Stimulated activated CD8-positive, alpha-beta memory T cell treated with anti-CD3 and anti-CD28 coated beads, Interleukin-2, amount 100 ng/mL, for 48 hours (primary cell): ENCODE measurements at regions not wholly inside any gene's neighbourhood (a gene's known extent, or its start where the extent isn't known, plus 50 kb on each side); places are given as distances from the start of the nearest gene placed in this dataset.

Experiments
- DNase-seq, 2 donors: peaks; one replicate each; pipeline ENCODE4 v3.0.0-alpha.2; 2020; ENCODE audit warnings: low read depth in 2 of 2

- DNase-seq, result no peak
These were observed 176.3 kb downstream of the ZNF621 start for GRCh38 chr3:40701016-40701588.

- DNase-seq, result no peak
These were observed 179.5 kb downstream of the ZNF621 start for GRCh38 chr3:40704224-40704623.

GRCh38 chr3:40705663-40706062 lies 180.9 kb downstream of the ZNF621 start:
- DNase-seq, result no peak

- DNase-seq, result no peak
These were observed 188.5 kb downstream of the ZNF621 start for GRCh38 chr3:40713306-40713705.

- no peak for DNase-seq
These were observed 189.0 kb downstream of the ZNF621 start for GRCh38 chr3:40713795-40714194.

- no peak for DNase-seq
These were observed 190.1 kb downstream of the ZNF621 start for GRCh38 chr3:40714771-40715345.

GRCh38 chr3:40715551-40715950 lies 190.8 kb downstream of the ZNF621 start:
- DNase-seq, result no peak

GRCh38 chr3:40717471-40717870 lies 192.7 kb downstream of the ZNF621 start:
- no peak for DNase-seq

GRCh38 chr3:40718209-40718608 lies 193.4 kb downstream of the ZNF621 start:
- no peak for DNase-seq

GRCh38 chr3:40718681-40719080 lies 193.9 kb downstream of the ZNF621 start:
- no peak for DNase-seq

GRCh38 chr3:40719660-40720287 lies 195.0 kb downstream of the ZNF621 start:
- no peak for DNase-seq

GRCh38 chr3:40720341-40720740 lies 195.6 kb downstream of the ZNF621 start:
- DNase-seq, result no peak

- DNase-seq, result no peak
These were observed 196.1 kb downstream of the ZNF621 start for GRCh38 chr3:40720863-40721262.

- no peak for DNase-seq
These were observed 198.4 kb downstream of the ZNF621 start for GRCh38 chr3:40723083-40723660.

- DNase-seq, result no peak
These were observed 200.3 kb downstream of the ZNF621 start for GRCh38 chr3:40725031-40725430.

- DNase-seq, result no peak
These were observed 206.7 kb downstream of the ZNF621 start for GRCh38 chr3:40731445-40731844.

GRCh38 chr3:40736943-40737342 lies 212.2 kb downstream of the ZNF621 start:
- no peak for DNase-seq

- no peak for DNase-seq
These were observed 212.6 kb downstream of the ZNF621 start for GRCh38 chr3:40737343-40737742.

GRCh38 chr3:40739971-40740370 lies 215.2 kb downstream of the ZNF621 start:
- no peak for DNase-seq

- no peak for DNase-seq
These were observed 217.0 kb downstream of the ZNF621 start for GRCh38 chr3:40741729-40742128.

GRCh38 chr3:40745381-40746106 lies 220.8 kb downstream of the ZNF621 start:
- no peak for DNase-seq

- no peak for DNase-seq
These were observed 226.9 kb downstream of the ZNF621 start for GRCh38 chr3:40751666-40752065.

GRCh38 chr3:40752492-40752891 lies 227.7 kb downstream of the ZNF621 start:
- DNase-seq, result no peak
